K562 (cell line): ENCODE measurements at regions not wholly inside any gene's neighbourhood (a gene's known extent, or its start where the extent isn't known, plus 50 kb on each side); places are given as distances from the start of the nearest gene placed in this dataset.
"Not testable (repeated sequence)": the region's sequence is repeated elsewhere in the genome, so short reads cannot be mapped to it uniquely, and the experiment has no call there.

ENCODE experiments used
- ATAC-seq: fragments of 200-7000 bp; cut with Tn5 transposase; 3 replicates; pipeline ENCODE4 v1.9.1; 2020; ENCODE audit warnings: moderate library complexity
- BruUV-seq: library from RNA; stranded (reverse); fragments of 400-500 nt; replicated peaks from 2 replicates; lab custom pipeline; 2021; lab: Mats Ljungman, UMichigan
- CTCF ChIA-PET: fragments of 300-600 bp; formaldehyde crosslinking; extraction: SDS; loops from one replicate; lab custom pipeline; 2021; ENCODE audit warnings: low intra/inter-chr PET ratio; lab: Yijun Ruan, JAX
- POLR2A ChIA-PET: fragments of 300-600, 350-650 bp; sonication (Branson Sonifier 250); formaldehyde crosslinking; extraction: SDS; loops from one replicate; lab custom pipeline; 2021; ENCODE audit warnings: antibody characterized with exemption, inconsistent platforms; lab: Yijun Ruan, JAX
- DNase-seq, 4 experiments: peaks; one replicate each; pipeline versions ENCODE4 v3.0.0 to v3.0.0-alpha.2; 2011 to 2018; ENCODE audit warnings: low spot score in 3 of 4, mixed read lengths in 3 of 4; ENCODE audit errors: extremely low read depth in 1 of 4
- FAIRE-seq: peaks from 2 replicates; lab custom pipeline; 2011; peaks lifted over from hg19 to GRCh38; lab: Jason Lieb, UNC
- H2AFZ ChIP-seq: 2 replicates; pipeline ENCODE4 v1.6.0; 2011; ENCODE audit warnings: low read depth, low read length, control low read depth, inconsistent platforms
- H3K27ac ChIP-seq: fragments of 200-600 bp; 3 replicates; pipeline ENCODE4 v1.8.0; 2011; ENCODE audit warnings: low read depth, mild to moderate bottlenecking, control low read depth, inconsistent platforms, low read length, moderate library complexity, mixed read lengths; ENCODE audit errors: extremely low read depth
- H3K27me3 ChIP-seq, 2 experiments: fragments of 300-600 bp in 1 of 2; 2 replicates in 1 of 2; 3 replicates in 1 of 2; pipeline versions ENCODE4 v1.6.0 to v1.8.0; 2011; ENCODE audit warnings: inconsistent platforms in 2 of 2, low read length in 2 of 2, mild to moderate bottlenecking in 1 of 2, mixed read lengths in 1 of 2, moderate library complexity in 1 of 2; ENCODE audit not compliant: control insufficient read depth in 2 of 2, insufficient read depth in 2 of 2
- H3K36me3 ChIP-seq: fragments of 300-600 bp; 3 replicates; pipeline ENCODE4 v1.8.0; 2011; ENCODE audit warnings: mild to moderate bottlenecking, low read length, inconsistent platforms; ENCODE audit not compliant: control insufficient read depth, insufficient read depth
- H3K4me1 ChIP-seq, 2 experiments: fragments of 200-600 bp in 1 of 2; replicated peaks in 1 of 2; 2 replicates in 1 of 2; 3 replicates in 1 of 2; pipeline versions ENCODE4 v1.5.1 to v1.8.0; 2011; ENCODE audit warnings: inconsistent platforms in 2 of 2, low read length in 2 of 2, mild to moderate bottlenecking in 1 of 2, mixed read lengths in 1 of 2, moderate library complexity in 1 of 2; ENCODE audit not compliant: control insufficient read depth in 2 of 2, insufficient read depth in 2 of 2
- H3K4me2 ChIP-seq: 2 replicates; pipeline ENCODE4 v1.6.1; 2011; ENCODE audit warnings: low read length, control low read depth, inconsistent platforms, mixed read lengths; ENCODE audit not compliant: insufficient read depth
- H3K4me3 ChIP-seq: fragments of 200-600 bp; sonication (generic), shearing (Covaris generic); 2 replicates; pipeline ENCODE4 v1.5.1; 2016; ENCODE audit warnings: control low read depth, inconsistent platforms
- H3K79me2 ChIP-seq: fragments of 200-600 bp; 3 replicates; pipeline ENCODE4 v1.8.0; 2011; ENCODE audit warnings: low read length, inconsistent platforms; ENCODE audit not compliant: control insufficient read depth, insufficient read depth
- H3K9ac ChIP-seq, 2 experiments: 2 replicates each; pipeline versions ENCODE4 v1.6.0 to v1.6.1; 2011; ENCODE audit warnings: low read depth in 2 of 2, low read length in 2 of 2, control low read depth in 1 of 2, inconsistent platforms in 1 of 2, mild to moderate bottlenecking in 1 of 2, mixed read lengths in 1 of 2; ENCODE audit not compliant: insufficient read depth in 1 of 2
- H3K9me1 ChIP-seq: one replicate; pipeline ENCODE4 v1.6.0; 2011; ENCODE audit warnings: inconsistent platforms, mild to moderate bottlenecking, low read length, moderate library complexity; ENCODE audit not compliant: control insufficient read depth, insufficient read depth
- H3K9me3 ChIP-seq: replicated peaks from 2 replicates; pipeline ENCODE4 v1.5.1; 2011; ENCODE audit warnings: low read depth, low read length, inconsistent platforms; ENCODE audit not compliant: control insufficient read depth, insufficient read depth
- H4K20me1 ChIP-seq: replicated peaks from 2 replicates; pipeline ENCODE4 v1.6.1; 2011; ENCODE audit warnings: low read length, inconsistent platforms, mixed read lengths; ENCODE audit not compliant: control insufficient read depth, insufficient read depth
- BRD9 ChIP-seq: fragments of 450-650 bp; IDR thresholded peaks from 2 replicates; pipeline ENCODE4 v1.6.1; 2018; ENCODE audit warnings: low read depth; ENCODE audit not compliant: partially characterized antibody
- CEBPB ChIP-seq: fragments of 450-650 bp; IDR thresholded peaks from 2 replicates; pipeline ENCODE4 v1.6.1; 2016; ENCODE audit warnings: missing genetic modification characterization, missing compliant biosample characterization
- CTBP1 ChIP-seq: fragments of 450-650 bp; IDR thresholded peaks from 2 replicates; pipeline ENCODE4 v1.6.1; 2016; ENCODE audit warnings: borderline replicate concordance
- EHMT2 ChIP-seq: fragments of 450-650 bp; IDR thresholded peaks from 2 replicates; pipeline ENCODE4 v1.6.1; 2018; ENCODE audit warnings: antibody characterized with exemption
- HNRNPK ChIP-seq: fragments of 200-400 bp; formaldehyde crosslinking; IDR thresholded peaks from one replicate; pipeline ENCODE4 v1.6.1; 2018; ENCODE audit warnings: mild to moderate bottlenecking, low read depth, low read length; ENCODE audit not compliant: poor library complexity, severe bottlenecking
- MEIS2 ChIP-seq: fragments of 450-650 bp; IDR thresholded peaks from 2 replicates; pipeline ENCODE4 v1.6.1; 2014; ENCODE audit warnings: mild to moderate bottlenecking; ENCODE audit not compliant: partially characterized antibody
- RUNX1 ChIP-seq: sonication (generic); IDR thresholded peaks from 2 replicates; pipeline ENCODE4 v1.6.1; 2016; ENCODE audit warnings: antibody characterized with exemption, low read depth
- SIX5 ChIP-seq, 2 experiments: IDR thresholded peaks; 2 replicates each; pipeline ENCODE4 v1.6.1; 2011; ENCODE audit warnings: low read length in 2 of 2, borderline replicate concordance in 1 of 2, low read depth in 1 of 2, mild to moderate bottlenecking in 1 of 2, moderate library complexity in 1 of 2; ENCODE audit not compliant: insufficient read depth in 1 of 2
- SREBF2 ChIP-seq: sonication (generic); formaldehyde crosslinking; IDR thresholded peaks from 2 replicates; pipeline ENCODE4 v1.4.0; 2020; ENCODE audit warnings: mild to moderate bottlenecking, missing genetic modification reagents
- WGBS: fragments of 100-300 bp; shearing (Covaris generic); methylation state at CpG from one replicate; pipeline ENCODE4 v1.1.6; 2016; ENCODE audit warnings: low coverage, mixed read lengths; ENCODE audit not compliant: insufficient coverage; ENCODE audit errors: missing lambda C conversion rate; 5-methylcytosine and 5-hydroxymethylcytosine counted together
- in situ Hi-C: fragments of 300-500 bp; cut with MboI; formaldehyde crosslinking; loops from 4 replicates; pipeline ENCODE4 v1.15.0; 2018; ENCODE audit warnings: inconsistent platforms, mixed read lengths
- intact Hi-C: fragments of 100-400 bp; cut with micrococcal nuclease; formaldehyde crosslinking; loops from 2 replicates; pipeline ENCODE4 v1.14.2; 2022
- TF ChIP-seq, protein P1 (sequence below): fragments of 150-350 bp; conservative IDR thresholded peaks from 2 replicates; pipeline ENCODE4 v1.6.1; 2014; ENCODE audit warnings: low read length

DNA sequence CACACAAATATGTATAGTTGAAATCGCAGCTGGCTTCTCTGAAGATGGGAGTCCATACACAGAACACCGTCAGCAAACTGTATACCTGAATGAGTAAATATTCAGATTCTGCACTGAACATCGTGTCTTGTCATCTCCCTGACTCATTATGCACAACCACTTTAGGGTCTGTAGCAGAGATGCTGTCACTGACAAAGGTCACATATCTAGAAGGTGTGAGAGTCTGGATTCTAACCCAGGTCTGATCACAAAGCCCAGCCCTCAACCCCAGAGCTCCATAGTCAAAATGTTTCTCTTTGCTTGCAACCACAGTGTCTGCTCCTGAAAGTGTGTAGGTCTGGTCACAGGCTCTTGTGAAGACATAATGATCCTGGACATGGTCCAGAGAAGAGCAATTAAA lies 78.3 kb upstream of the PAX8 start:
- H3K27me3 ChIP-seq = peaks cover 10 to 19% of the 10 kb centered on the region in 2 experiments; a peak in 3 of 5 replicates
- H3K4me1 ChIP-seq = no peaks in the 10 kb centered on the region
- WGBS = 0% methylated on average over 3 of the region's 3 CpGs
- intact Hi-C loops = no loop called here
- in situ Hi-C loops = no loop called here
- no peaks in the 10 kb centered on the region for H3K9me1 ChIP-seq
- H3K9ac ChIP-seq = no peak overlapping the region
- FAIRE-seq (no peak), ATAC-seq (no peak), DNase-seq (no peak)
- H3K36me3 ChIP-seq = no peaks in the 10 kb centered on the region
- H3K4me2 ChIP-seq = no peak overlapping the region
- TF ChIP-seq, protein P1, sequence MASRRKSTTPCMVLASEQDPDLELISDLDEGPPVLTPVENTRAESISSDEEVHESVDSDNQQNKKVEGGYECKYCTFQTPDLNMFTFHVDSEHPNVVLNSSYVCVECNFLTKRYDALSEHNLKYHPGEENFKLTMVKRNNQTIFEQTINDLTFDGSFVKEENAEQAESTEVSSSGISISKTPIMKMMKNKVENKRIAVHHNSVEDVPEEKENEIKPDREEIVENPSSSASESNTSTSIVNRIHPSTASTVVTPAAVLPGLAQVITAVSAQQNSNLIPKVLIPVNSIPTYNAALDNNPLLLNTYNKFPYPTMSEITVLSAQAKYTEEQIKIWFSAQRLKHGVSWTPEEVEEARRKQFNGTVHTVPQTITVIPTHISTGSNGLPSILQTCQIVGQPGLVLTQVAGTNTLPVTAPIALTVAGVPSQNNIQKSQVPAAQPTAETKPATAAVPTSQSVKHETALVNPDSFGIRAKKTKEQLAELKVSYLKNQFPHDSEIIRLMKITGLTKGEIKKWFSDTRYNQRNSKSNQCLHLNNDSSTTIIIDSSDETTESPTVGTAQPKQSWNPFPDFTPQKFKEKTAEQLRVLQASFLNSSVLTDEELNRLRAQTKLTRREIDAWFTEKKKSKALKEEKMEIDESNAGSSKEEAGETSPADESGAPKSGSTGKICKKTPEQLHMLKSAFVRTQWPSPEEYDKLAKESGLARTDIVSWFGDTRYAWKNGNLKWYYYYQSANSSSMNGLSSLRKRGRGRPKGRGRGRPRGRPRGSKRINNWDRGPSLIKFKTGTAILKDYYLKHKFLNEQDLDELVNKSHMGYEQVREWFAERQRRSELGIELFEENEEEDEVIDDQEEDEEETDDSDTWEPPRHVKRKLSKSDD = no peak
- TF ChIP-seq CEBPB (tag) (no peak), MEIS2 (no peak), SREBF2 (CRISPR knock-in tag) (no peak), RUNX1 (no peak), SIX5 (IDR thresholded peaks at IDR 0.05; ENCODE audit: borderline replicate concordance in 1 of 2, insufficient read depth in 1 of 2, low read depth in 1 of 2, low read length in 2 of 2) (no peak), BRD9 (no peak), EHMT2 (no peak), HNRNPK (no peak), CTBP1 (no peak)
- H3K4me3 ChIP-seq = no peak overlapping the region
- no peaks in the 10 kb centered on the region for H3K79me2 ChIP-seq
- no peak overlapping the region for H2AFZ ChIP-seq
- no peaks in the 10 kb centered on the region for H4K20me1 ChIP-seq
- H3K9me3 ChIP-seq = no peaks in the 10 kb centered on the region
- no peak overlapping the region for H3K27ac ChIP-seq
- ChIA-PET CTCF (no interaction called here), POLR2A (interaction anchor here (0.7 kb wide), 1 partner anchor 17 kb away, joined by 4 read pairs; no protein-coding TSS in a partner anchor)
- BruUV-seq = no TSS peak

DNA sequence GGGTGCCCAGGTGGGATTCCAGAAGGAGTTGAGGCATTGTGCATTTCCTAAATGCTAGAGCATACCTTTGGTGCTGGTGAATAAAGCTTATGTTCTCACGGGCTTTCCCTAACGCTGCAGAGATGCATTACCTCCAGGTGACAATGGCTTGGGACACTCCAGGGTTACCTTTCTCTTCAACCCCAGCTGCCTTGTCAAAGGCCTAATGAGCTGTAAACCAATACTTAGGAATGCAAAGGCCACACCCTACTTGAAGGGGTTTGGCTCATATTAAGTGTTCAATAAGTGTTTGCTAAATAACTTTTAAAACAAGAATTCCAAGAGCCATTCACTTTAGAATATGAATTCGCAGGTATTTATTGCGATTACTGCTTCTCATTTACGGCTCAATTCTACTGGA lies 77.6 kb upstream of the PAX8 start:
- H3K79me2 ChIP-seq, in situ Hi-C loops, H3K36me3 ChIP-seq, H3K27ac ChIP-seq, ATAC-seq, H2AFZ ChIP-seq, DNase-seq, BruUV-seq, H3K4me3 ChIP-seq, H4K20me1 ChIP-seq, CTCF ChIA-PET, H3K4me1 ChIP-seq, H3K9me3 ChIP-seq, H3K9ac ChIP-seq, H3K4me2 ChIP-seq, FAIRE-seq, intact Hi-C loops, H3K9me1 ChIP-seq: not testable (repeated sequence)
- 0% methylated on average over 5 of the region's 5 CpGs for WGBS
- peaks cover 12 to 19% of the 10 kb centered on the region in 2 experiments; a peak in 3 of 5 replicates for H3K27me3 ChIP-seq
- POLR2A ChIA-PET = interaction anchor here (0.7 kb wide), 1 partner anchor 294 kb away, joined by 3 read pairs; no protein-coding TSS in a partner anchor
